Iris pigment epithelial cell (primary cell): ENCODE measurements at regions not wholly inside any gene's neighbourhood (a gene's known extent, or its start where the extent isn't known, plus 50 kb on each side); places are given as distances from the start of the nearest gene placed in this dataset.
"Not testable (repeated sequence)": the region's sequence is repeated elsewhere in the genome, so short reads cannot be mapped to it uniquely, and the experiment has no call there.

Experiments used
- DNase-seq: peaks from one replicate; pipeline ENCODE4 v3.0.0-alpha.2; 2011; ENCODE audit warnings: low read depth

DNA sequence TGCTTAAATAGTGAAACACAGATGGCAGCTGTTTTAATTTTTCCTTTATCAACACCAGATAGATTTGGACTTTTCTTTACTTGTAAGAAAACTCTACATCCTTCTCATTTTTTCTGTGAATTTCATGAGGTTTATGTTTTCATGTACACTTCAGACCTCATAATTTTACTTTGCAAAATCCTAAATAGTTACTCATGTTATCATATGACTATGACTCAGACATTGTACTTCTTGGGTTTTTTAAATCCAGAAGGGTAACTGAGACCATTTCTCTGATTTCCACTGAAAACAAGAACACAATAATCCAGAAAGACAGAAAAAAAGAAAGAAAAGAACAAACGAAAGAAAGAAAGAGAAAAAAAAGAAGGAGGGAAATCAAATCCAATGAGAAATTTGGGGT lies 1021.6 kb downstream of the NCAM2 start:
- peak; percentile 9 for DNase-seq

DNA sequence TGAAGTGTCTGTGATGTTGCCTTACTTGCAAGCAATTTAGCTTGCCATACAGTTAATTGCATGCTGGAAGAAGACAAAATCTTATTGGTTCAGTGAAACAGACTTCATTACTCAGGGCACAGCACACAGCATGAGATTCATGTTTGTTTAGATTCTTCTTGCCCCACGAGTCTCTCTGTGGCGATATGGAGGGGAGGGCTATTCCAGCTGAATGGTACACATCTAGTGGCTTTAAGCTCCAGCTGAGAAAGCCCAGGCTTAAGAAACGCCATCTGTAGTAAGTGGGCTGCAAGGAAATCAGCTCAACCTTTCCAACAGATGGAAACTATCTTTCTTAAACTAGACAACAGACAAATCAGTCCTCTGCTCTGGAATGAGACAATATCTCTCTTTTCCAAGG lies 1022.0 kb downstream of the NCAM2 start:
- DNase-seq: no peak

DNA sequence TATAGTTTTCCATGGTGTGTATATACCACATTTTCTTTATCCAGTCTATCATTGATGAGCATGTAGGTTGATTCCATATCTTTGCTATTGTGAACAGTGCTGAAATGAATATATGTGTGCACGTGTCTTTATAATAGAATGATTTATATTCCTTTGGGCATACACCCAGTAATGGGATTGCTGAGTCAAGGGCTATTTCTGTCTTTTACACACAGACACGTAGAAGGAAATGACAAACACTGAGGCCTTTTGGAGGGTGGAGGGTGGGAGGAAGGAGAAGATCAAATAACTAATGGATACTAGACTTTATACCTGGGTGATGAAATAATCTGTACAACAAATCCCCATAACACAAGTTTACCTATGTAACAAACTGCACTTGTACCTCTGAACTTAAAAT lies 1025.7 kb downstream of the NCAM2 start:
- DNase-seq: not testable (repeated sequence)

DNA sequence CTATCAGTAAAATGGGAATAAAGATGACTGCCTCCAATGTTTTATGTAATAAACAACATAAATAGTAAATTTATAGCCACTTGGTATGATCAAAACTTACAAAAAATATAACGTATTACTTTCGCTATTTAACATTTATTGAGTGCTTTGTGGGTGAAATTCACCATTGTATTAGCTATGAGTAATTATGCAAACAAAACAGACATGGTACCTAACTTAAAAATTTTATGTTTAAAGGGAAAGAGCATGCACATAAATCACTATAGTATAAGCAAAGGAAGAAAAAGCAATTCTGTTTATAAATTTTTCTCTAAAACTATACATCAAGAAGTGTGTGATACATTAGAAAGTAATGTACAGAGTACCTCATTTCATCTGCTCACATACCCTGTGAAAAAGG lies 1046.2 kb downstream of the NCAM2 start:
- DNase-seq: no peak

DNA sequence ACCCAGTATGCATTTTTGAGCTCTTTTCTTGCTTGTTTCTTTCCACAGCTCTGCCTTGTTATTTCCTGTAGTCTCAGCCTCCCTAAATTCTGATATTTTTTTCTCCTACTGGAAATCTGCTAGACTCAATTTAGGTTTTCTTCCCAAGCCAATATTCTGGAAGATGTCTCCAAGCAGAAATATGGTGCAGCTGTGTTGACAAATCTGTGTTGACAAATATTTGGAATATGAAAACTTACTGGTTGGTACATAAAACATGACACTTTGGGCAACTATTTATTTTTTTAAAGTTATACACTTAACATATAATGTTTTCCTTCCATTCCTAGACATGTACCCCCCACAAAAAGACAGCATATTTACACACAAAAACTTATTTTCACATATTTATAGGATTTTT lies 1048.4 kb downstream of the NCAM2 start:
- no peak for DNase-seq

DNA sequence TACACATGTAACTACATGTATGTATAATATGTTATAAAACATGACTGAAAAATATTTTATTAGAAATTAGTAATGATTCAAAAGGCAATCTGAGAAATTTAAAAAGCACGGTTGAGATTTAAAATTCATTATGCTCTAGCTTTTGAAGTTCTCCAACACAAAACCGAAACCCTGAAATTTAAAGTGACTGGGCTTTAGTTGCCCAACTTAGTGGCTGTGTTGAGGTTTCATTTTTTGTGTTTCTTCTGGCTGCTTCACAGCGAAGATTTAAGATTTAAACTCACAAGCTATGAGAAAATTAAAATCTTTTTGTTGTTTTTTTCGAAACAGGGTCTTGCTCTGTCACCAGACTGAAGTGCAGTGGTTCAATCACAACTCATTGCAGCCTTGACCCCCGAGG lies 1058.7 kb downstream of the NCAM2 start:
- DNase-seq: no peak

DNA sequence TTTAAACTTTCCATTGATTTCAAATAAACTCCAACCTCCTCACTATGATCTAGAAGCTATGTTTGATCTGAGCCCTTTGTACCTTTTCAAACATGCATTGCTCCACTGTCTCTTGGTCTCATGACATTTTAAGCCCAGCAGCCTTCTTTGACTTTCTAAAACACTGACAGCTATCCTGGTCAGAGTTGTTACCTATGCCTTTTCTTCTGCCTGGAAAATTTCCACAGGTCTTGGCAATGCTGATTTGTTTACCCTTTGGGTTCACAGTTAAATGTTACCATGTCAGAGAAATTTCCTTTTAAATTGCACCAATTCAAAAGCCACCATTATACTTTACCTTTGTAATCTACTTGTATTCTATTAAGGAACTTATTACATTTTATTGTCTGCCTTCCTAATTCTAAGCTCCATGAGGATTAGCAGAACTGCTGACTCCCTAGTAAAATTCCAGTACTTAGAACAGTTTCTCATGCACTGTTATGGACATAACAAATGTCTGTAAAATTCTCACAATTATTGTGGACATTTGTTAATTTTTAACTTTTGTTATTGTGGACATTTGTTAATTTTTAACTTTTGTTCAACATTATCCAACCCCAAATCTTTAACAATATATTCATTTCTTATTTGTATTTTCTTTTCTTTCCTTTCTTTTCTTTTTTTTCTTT lies 1064.4 kb downstream of the NCAM2 start:
- no peak for DNase-seq

DNA sequence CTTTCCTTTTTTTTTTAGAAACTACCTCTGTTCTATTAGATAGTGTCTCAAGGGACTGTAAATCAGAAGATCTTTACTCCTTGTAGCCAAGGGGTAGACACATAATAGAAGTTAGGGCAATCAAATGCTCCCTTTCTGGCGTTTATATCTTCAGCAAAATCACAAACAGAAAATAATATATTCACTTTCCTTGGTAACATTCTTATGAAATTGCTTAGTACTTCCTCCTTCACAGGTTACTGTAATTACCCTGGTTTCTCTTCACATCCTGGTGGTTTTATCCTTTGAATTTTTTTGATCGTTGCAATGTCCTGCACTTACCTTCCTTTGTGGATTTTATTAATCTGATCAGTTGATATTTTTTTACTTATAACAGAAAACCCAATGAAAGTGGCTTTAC lies 1064.9 kb downstream of the NCAM2 start:
- DNase-seq: no peak

DNA sequence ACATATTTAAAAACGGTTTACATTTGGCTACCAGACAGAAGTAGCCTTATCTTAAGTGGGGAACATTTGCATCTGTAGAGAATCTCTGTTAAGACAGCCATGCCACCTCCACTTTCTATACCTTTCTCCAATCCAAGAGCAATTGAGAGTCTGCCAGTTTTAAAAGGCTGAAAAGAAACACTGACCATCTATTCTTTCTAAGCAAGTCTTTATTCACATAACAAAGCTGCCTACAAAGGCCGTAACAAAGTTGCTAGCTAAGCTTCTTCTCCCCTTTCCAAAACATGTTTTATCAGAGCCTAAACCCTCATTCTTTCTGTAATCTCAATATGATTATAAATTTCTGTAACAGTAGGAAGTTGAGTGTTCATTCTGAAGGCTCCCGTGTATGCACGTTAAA lies 1078.3 kb downstream of the NCAM2 start:
- DNase-seq: no peak

DNA sequence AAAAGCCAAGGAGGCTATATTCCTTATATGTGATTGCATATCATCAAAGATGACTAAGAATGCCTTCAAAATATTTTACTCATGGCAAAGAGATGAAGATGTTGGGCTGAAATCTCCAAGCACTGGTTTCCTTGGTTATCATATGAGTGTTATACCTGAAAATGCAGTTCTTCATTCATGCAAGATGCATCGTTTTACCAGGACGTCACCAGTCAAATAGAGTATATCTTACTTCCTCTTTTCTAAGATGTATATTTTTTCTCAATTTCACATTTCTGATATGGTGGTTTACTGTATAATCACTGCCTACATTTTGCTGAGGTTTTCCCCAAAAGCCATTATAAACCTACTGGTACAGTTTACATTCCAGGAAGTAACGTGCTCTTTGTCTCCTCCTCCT lies 1085.7 kb downstream of the NCAM2 start:
- no peak for DNase-seq

DNA sequence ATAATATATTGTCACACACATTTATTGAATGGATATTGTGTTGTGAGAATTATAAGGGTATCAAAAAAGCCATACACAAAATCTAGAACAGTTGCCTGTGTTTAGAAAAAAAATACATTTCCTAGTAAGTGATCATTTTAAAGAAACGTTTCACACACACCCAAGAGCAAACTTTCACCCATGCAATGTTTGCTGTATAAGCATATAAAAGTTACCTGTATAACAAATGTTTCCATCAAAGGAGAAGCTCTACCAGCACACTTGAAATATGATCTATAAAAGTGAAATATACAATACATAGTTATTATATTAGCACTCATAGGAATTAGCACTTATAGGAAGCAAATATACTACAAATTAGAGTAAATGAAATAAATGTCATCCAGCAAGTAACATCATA lies 1098.1 kb downstream of the NCAM2 start:
- no peak for DNase-seq

DNA sequence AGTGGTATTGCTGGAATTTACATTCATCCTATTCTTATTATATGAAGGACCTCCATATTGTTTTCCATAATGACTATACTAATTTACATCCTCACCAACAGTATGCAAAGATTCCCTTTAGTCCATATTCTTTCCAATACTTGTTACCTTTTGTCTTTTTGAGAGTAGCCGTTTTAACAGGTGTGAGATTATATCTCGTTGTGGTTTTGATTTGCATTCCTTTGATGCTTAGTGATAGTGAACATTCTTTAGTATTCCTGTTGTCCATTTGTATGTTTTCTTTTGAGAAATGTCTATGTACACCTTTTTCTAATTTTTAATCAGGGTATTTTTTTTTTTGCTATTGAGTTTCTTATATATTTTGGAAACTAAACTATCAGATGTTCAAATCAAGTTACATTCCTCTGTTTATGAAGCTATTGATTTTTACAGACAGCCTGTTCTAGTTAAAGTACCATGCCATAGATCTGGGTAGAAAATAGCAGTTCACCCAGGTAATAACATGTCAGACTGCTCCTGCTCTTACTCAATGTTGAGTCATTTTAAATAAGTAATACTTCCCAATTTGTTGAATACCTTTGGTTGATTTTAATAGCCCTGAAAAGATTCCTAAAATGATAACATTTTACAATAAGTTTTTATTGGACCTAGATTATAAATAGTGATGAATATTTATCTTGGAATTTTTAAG lies 1108.7 kb downstream of the NCAM2 start:
- DNase-seq: no peak

DNA sequence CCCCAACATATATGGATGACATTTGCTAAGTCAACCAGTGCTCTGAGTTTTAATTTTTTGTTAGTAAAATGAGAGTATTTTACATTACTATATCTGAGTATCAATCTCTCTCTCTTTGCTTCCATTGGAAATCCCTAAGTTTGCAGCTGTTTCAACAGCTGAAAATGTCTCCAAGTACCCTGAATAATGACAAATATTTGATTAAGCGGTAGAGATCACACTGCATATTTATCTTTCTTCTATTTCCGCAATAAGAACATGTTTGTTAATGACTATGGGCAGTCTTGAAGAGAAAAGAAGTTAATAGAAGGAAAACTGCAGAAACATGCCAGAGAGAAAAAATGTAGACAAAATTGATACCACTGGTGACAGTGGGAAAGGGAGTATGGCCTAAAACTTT lies 1117.5 kb downstream of the NCAM2 start:
- DNase-seq: no peak

DNA sequence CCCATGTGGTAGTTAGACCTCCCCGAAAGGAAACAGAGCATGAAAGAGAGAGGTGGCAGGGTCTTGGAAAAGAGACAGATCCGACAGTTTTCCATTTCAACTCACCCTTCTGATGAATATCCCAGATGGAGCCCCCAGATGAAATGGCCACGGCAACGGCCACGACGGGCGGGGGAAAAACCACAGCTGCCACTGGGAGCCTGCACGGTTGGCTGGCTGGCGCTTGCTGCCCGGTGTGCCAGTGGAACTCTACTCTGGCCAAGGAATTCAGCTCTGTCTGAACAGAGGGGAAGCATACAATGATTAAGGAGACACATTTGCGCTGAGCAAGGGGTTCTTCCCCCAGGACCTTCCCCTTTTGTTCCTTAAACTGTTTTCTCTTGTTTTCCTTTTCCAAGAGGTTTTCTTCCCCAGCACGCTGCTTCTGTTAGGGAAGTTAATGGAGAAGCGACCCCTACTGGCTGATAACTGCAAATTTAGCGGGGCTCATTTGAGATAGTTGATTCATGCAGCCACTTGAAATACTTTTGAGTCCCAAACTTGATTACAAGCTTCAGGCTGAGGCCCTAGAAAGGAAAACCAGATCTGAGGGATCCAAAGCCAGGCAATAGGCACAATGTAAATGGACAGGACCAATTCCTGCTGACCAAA lies 1122.5 kb downstream of the NCAM2 start:
- DNase-seq: peak; percentile 1

DNA sequence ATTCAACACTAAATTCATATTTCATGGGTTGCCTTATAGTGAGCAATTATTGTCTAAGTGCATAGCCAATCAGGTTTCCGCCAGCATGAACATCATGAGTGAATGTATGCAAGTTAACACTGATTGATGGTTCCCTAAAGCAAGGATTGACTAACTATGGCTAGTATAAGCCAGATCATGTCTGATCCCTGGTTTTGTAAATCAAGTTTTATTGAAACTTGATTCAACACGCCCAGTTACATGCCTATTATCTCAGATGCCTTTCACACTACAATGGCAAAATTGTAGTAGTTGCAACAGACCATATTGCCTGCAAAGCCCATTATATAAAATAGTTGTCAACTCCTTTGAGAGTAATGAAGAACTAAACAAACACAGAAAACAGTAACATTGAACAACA lies 1127.4 kb downstream of the NCAM2 start:
- DNase-seq: no peak

DNA sequence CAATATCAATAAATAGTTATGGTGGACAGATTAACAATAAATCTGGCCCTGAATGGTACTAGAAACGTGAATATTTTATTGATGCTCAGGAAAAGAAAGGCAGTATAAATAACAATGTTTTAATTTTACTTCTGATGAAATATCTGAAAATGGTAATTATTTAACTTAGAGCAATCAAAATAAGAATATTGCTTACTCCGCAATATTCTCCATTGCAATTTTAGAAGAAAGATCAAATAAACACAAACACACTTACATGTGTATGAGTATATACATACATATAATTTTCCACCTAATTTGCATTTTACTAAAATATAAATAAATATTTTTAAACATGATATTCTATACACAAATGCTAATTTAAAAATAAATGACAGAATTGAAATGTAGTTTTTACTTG lies 1130.5 kb downstream of the NCAM2 start:
- no peak for DNase-seq

DNA sequence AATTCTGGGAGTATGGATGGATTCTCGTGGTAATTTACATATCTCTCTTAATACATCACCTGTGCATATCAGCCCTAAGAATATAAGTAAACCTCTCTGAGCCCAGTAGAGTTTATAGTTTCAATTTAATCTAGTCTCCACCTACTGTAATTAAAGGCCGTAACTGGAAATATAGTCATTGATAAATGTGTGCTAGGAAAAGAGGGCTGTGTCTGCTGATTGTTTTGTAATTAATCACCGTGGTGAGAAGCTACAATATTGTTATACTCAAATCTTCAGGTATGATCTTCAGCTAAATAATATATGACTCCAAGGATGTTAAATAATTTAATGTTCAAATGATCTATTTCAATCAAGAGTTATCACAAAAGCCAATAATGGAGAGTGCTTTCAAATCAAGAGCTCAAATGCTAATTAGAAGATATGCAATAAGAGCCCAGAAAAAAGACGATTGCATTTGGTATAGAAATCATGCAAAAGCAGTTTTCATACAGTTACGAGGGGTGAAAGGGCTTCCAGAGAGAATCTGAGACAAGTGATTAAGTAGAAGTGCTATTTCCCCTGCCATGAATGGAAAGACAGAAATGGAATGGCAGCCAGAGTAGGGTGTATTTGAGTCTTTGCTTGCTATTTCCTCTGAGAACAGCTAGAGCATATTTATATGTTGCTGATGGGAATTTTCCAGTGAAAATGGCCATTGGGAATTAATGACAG lies 1134.3 kb downstream of the NCAM2 start:
- DNase-seq: no peak

DNA sequence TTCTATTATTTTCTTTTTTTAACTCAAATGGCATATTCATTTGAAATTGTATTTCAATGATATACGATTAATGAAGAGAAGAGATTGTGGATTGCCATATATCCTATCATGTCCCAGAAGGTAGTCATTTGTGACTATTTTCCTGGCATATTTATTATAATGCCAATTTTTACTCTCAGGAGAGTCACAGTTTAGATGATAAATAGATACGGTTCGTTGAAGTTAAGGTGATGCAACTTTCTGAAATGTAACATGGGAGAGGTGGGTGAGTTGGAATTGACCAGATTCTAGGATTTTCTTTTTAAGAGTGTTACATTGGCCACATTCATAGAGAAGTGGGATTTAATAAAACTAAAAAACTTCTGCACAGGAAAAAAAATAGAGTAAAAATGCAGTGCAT lies 1138.5 kb downstream of the NCAM2 start:
- DNase-seq: no peak

DNA sequence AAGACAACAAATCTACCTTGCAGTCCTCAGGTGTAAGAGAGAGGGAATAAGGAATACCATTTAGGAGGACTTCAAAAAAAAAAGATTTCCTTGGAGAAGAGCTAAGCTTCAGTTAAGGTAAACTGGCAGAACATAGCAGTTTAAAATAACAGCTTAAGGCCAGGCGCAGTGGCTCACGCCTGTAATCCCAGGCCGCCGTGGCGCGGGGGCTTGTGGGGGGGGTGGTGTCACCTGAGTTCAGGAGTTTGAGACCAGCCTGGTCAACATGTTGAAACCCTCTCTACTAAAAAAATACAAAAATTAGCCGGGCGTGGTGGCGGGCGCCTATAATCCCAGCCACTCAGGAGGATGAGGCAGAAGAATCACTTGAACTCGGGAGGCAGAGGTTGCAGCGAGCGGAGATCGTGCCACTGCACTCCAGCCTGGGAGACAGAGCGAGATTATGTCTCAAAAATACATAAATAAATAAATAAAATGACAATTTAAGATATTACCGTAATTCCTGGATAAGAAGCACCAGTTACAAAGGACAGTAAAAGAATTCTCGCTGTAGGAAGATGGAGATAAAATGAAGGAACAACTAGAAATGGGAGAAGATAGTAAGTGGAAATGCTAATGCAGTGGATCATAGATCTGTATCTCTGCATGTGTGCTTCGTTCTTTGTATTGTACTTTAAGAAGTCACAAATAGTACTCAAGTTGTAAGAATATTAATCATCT lies 1140.2 kb downstream of the NCAM2 start:
- no peak for DNase-seq

DNA sequence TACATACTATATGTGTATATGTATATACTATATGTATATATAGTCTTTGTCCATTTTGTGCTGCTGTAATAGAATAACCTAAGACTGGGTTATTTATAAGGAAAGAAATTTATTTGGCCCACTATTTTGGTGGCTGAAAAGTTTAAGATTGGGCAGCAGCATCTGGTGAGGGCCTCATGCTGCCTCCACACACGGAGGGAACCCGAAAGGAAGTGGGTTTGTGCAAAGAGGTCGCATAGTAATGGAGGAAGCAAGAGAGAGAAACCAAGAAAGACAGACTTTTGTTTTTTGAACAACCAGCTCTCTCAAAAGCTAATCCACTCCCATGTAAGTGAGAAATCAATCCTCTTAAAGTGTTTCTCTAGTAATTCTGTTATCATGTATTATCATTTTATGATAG lies 1147.3 kb downstream of the NCAM2 start:
- no peak for DNase-seq

DNA sequence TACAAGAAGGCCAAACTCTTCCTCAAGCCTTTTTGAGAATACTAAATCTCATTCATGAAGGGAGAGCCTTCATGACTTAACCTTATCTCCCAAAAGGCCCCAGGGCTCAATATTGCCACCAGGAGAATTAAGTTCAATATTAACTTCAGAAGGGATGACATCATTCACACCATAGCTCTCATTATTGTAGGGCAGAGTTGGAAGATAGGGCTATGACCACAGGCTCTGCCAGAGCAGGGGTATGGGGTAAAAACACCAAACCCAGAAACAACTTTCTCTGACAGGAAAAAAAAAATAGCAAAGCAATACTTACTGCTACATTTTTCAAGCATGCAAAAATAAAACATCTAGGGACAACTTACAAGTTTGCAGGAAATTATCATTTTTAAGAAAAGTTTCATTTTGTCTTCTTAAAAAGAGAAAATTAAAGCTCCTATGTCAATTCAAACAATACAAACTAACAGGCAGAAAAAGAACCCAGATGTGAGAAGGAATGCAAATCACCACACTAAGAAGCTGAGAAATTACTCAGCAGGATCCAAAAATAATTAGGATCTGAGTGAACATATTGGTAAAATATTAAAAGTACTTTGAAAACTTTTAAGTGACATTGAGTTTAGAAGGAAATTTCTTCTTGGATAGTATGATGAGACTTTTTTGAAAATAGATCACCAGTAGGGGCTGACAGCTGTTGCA lies 1156.5 kb downstream of the NCAM2 start:
- no peak for DNase-seq

DNA sequence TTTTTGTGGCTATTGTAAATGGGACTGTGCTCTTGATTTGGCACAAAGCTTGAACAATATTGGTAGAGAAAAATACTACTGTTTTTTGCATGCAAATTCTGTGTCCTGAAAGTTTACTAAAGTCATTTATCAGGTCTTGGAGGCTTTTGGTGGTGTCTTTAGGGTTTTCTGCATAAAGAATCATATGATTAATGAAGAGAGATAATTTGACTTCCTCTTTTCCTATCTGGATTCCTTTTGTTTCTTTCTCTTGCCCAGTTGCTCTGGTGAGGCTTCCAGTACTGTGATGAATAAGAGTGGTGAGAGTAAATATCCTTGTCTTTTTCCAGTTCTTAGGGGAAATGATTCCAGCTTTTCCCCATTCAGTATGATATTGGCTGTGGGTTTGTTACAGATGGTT lies 1166.7 kb downstream of the NCAM2 start:
- no peak for DNase-seq
